CD14-positive monocyte (primary cell): ENCODE measurements at regions not wholly inside any gene's neighbourhood (a gene's known extent, or its start where the extent isn't known, plus 50 kb on each side); places are given as distances from the start of the nearest gene placed in this dataset.

Experiments
- DNase-seq, 3 donors: peaks; one replicate each; pipeline ENCODE4 v3.0.0-alpha.2; 2011 to 2022
- H2AFZ ChIP-seq: 2 replicates; pipeline ENCODE4 v1.6.0; 2012; ENCODE audit warnings: mild to moderate bottlenecking, low read depth, low read length, inconsistent platforms; ENCODE audit not compliant: insufficient read depth, poor library complexity, severe bottlenecking
- H3K27ac ChIP-seq, 2 donors: 1 replicate in 1 of 2; 2 replicates in 1 of 2; pipeline ENCODE4 v1.5.1; 2012 to 2013; ENCODE audit warnings: low read length in 2 of 2, control low read depth in 1 of 2, inconsistent platforms in 1 of 2, low read depth in 1 of 2, mild to moderate bottlenecking in 1 of 2
- H3K27me3 ChIP-seq, 2 donors: one replicate each; pipeline versions ENCODE4 v1.6.0 to v1.6.1; 2011 to 2013; ENCODE audit warnings: low read length in 2 of 2; ENCODE audit not compliant: control insufficient read depth in 2 of 2, insufficient read depth in 2 of 2
- H3K36me3 ChIP-seq, 2 donors: replicated peaks in 1 of 2; 1 replicate in 1 of 2; 2 replicates in 1 of 2; pipeline versions ENCODE4 v1.5.1 to v1.6.1; 2012 to 2013; ENCODE audit warnings: low read length in 2 of 2, control low read depth in 1 of 2, inconsistent platforms in 1 of 2, mild to moderate bottlenecking in 1 of 2; ENCODE audit not compliant: insufficient read depth in 2 of 2, control insufficient read depth in 1 of 2
- H3K4me1 ChIP-seq, 2 donors: 1 replicate in 1 of 2; 2 replicates in 1 of 2; pipeline versions ENCODE4 v1.5.1 to v1.6.1; 2012 to 2013; ENCODE audit warnings: low read length in 2 of 2, control low read depth in 1 of 2, inconsistent platforms in 1 of 2, mild to moderate bottlenecking in 1 of 2, moderate library complexity in 1 of 2; ENCODE audit not compliant: insufficient read depth in 2 of 2, control insufficient read depth in 1 of 2
- H3K4me2 ChIP-seq: replicated peaks from 2 replicates; pipeline ENCODE3; 2012; ENCODE audit warnings: low read length, moderate library complexity, mild to moderate bottlenecking; ENCODE audit not compliant: poor library complexity, severe bottlenecking; ENCODE audit errors: extremely low read depth
- H3K4me3 ChIP-seq, 3 experiments: fragments of 200-600 bp in 1 of 3; sonication (generic) in 1 of 3; replicated peaks in 1 of 3; 1 replicate in 2 of 3; 2 replicates in 1 of 3; pipeline ENCODE4 v1.5.1; 2011 to 2013; ENCODE audit warnings: low read length in 3 of 3, mild to moderate bottlenecking in 3 of 3, control low read depth in 2 of 3, low read depth in 2 of 3, inconsistent platforms in 1 of 3, moderate library complexity in 1 of 3
- H3K79me2 ChIP-seq: 2 replicates; pipeline ENCODE4 v1.6.0; 2012; ENCODE audit warnings: mild to moderate bottlenecking, control low read depth, inconsistent platforms, low read length, moderate library complexity; ENCODE audit not compliant: insufficient read depth
- H3K9ac ChIP-seq: 2 replicates; pipeline ENCODE4 v1.6.0; 2017; ENCODE audit warnings: low read length, mild to moderate bottlenecking; ENCODE audit not compliant: insufficient read depth, poor library complexity, severe bottlenecking
- H3K9me3 ChIP-seq, 2 donors: replicated peaks in 1 of 2; 1 replicate in 1 of 2; 2 replicates in 1 of 2; pipeline versions ENCODE4 v1.5.1 to v1.6.1; 2012 to 2013; ENCODE audit warnings: low read length in 2 of 2, control low read depth in 1 of 2; ENCODE audit not compliant: control insufficient read depth in 1 of 2, insufficient read depth in 1 of 2
- H4K20me1 ChIP-seq: 2 replicates; pipeline ENCODE4 v1.6.0; 2012; ENCODE audit warnings: mild to moderate bottlenecking, low read length, control low read depth, moderate library complexity; ENCODE audit not compliant: insufficient read depth
- H3K27ac Mint-ChIP-seq, 7 donors: one replicate each; pipeline ENCODE4 v1.8.0; 2020; ENCODE audit warnings: mild to moderate bottlenecking in 7 of 7, mixed read lengths in 7 of 7, moderate library complexity in 6 of 7, inconsistent platforms in 2 of 7
- H3K27me3 Mint-ChIP-seq, 3 donors: one replicate each; pipeline ENCODE4 v1.8.0; 2021 to 2022; ENCODE audit warnings: low read depth in 3 of 3, mild to moderate bottlenecking in 3 of 3, mixed read lengths in 3 of 3, moderate library complexity in 3 of 3, inconsistent platforms in 1 of 3
- H3K36me3 Mint-ChIP-seq, 2 donors: one replicate each; pipeline ENCODE4 v1.8.0; 2020; ENCODE audit warnings: mixed read lengths in 2 of 2, inconsistent platforms in 1 of 2, mild to moderate bottlenecking in 1 of 2
- H3K4me1 Mint-ChIP-seq: one replicate; pipeline ENCODE4 v1.8.0; 2020; ENCODE audit warnings: mild to moderate bottlenecking, mixed read lengths
- H3K4me3 Mint-ChIP-seq, 2 donors: one replicate each; pipeline ENCODE4 v1.8.0; 2020; ENCODE audit warnings: mild to moderate bottlenecking in 2 of 2, mixed read lengths in 2 of 2, moderate library complexity in 1 of 2
- H3K9me3 Mint-ChIP-seq, 7 donors: one replicate each; pipeline ENCODE4 v1.8.0; 2020 to 2022; ENCODE audit warnings: mixed read lengths in 7 of 7, mild to moderate bottlenecking in 6 of 7, moderate library complexity in 6 of 7, inconsistent platforms in 2 of 7
- CTCF ChIP-seq: fragments of 200-600 bp; IDR thresholded peaks from one replicate; pipeline ENCODE4 v1.8.0; 2022; ENCODE audit warnings: antibody characterized with exemption, mild to moderate bottlenecking
- WGBS: methylation state at CpG from one replicate; pipeline ENCODE4 v1.1.5; 2013; ENCODE audit warnings: missing lambda C conversion rate; ENCODE audit not compliant: insufficient coverage; 5-methylcytosine and 5-hydroxymethylcytosine counted together
- intact Hi-C, 2 donors: fragments of 100-400 bp; cut with micrococcal nuclease; formaldehyde crosslinking; loops; one replicate each; pipeline versions ENCODE4 v1.15.0 to v1.15.1; 2023

- Histone ChIP-seq H3K4me3 (no peak overlapping the region), H3K9me3 (no peaks in the 10 kb centered on the region), H3K36me3 (no peaks in the 10 kb centered on the region), H3K27ac (no peak overlapping the region), H3K9ac (no peak overlapping the region), H3K4me1 (no peaks in the 10 kb centered on the region), H3K79me2 (no peaks in the 10 kb centered on the region), H2AFZ (no peak overlapping the region), H4K20me1 (no peaks in the 10 kb centered on the region), H3K4me2 (no peak overlapping the region), H3K27me3 (no peaks in the 10 kb centered on the region)
- intact Hi-C loops = no loop called here
- TF ChIP-seq CTCF = no peak
- Mint-ChIP-seq H3K4me1 (no peaks in the 10 kb centered on the region), H3K4me3 (no peak overlapping the region), H3K36me3 (no peaks in the 10 kb centered on the region), H3K27me3 (peaks cover 0 to 2% (median 0%) of the 10 kb centered on the region in 3 donors), H3K27ac (no peak overlapping the region), H3K9me3 (peaks cover 0 to 2% (median 0%) of the 10 kb centered on the region in 7 donors)
- WGBS = 100% methylated on average over 2 of the region's 9 CpGs
- no peak for DNase-seq
Observed at GRCh38 chrX:7570432-7571029, 272.4 kb upstream of the VCX start.

GRCh38 chrX:7568597-7568996, 274.4 kb upstream of the VCX start:
- H3K9ac ChIP-seq = no peak overlapping the region
- no peak overlapping the region for H2AFZ ChIP-seq
- no peak overlapping the region for H3K4me2 ChIP-seq
- H4K20me1 ChIP-seq = no peaks in the 10 kb centered on the region
- no peak for TF ChIP-seq CTCF
- Mint-ChIP-seq H3K4me1 (no peaks in the 10 kb centered on the region), H3K4me3 (no peak overlapping the region), H3K36me3 (no peaks in the 10 kb centered on the region), H3K27me3 (peaks cover 0 to 2% (median 0%) of the 10 kb centered on the region in 3 donors), H3K9me3 (peaks cover 0 to 2% (median 0%) of the 10 kb centered on the region in 7 donors), H3K27ac (no peak overlapping the region)
- H3K79me2 ChIP-seq = no peaks in the 10 kb centered on the region
- WGBS = no CpG with 5 or more reads among the region's 4 CpGs
- H3K9me3 ChIP-seq = no peaks in the 10 kb centered on the region
- H3K4me1 ChIP-seq = no peaks in the 10 kb centered on the region
- H3K36me3 ChIP-seq = no peaks in the 10 kb centered on the region
- H3K27ac ChIP-seq = no peak overlapping the region
- DNase-seq = no peak
- intact Hi-C loops = no loop called here
- H3K27me3 ChIP-seq = no peaks in the 10 kb centered on the region
- H3K4me3 ChIP-seq = no peak overlapping the region
